Progenitor cell of endocrine pancreas (in vitro differentiated cells): ENCODE measurements at regions not wholly inside any gene's neighbourhood (a gene's known extent, or its start where the extent isn't known, plus 50 kb on each side); places are given as distances from the start of the nearest gene placed in this dataset.

Source experiments
- DNase-seq: peaks from one replicate; pipeline ENCODE4 v3.0.0; 2021; ENCODE audit warnings: low spot score; ENCODE audit not compliant: unreplicated experiment
- H3K27ac Mint-ChIP-seq: 2 replicates; pipeline ENCODE4 v1.8.0; 2021; ENCODE audit warnings: mild to moderate bottlenecking, moderate library complexity, mixed read lengths
- H3K27me3 Mint-ChIP-seq: 2 replicates; pipeline ENCODE4 v1.8.0; 2021; ENCODE audit warnings: mixed read lengths
- H3K36me3 Mint-ChIP-seq: 2 replicates; pipeline ENCODE4 v1.8.0; 2022; ENCODE audit warnings: mixed read lengths; ENCODE audit not compliant: insufficient read depth
- H3K4me1 Mint-ChIP-seq: 2 replicates; pipeline ENCODE4 v1.8.0; 2021; ENCODE audit warnings: low read depth, mixed read lengths
- H3K4me3 Mint-ChIP-seq: 2 replicates; pipeline ENCODE4 v1.8.0; 2021; ENCODE audit warnings: low read depth, mild to moderate bottlenecking, moderate library complexity, mixed read lengths
- H3K9me3 Mint-ChIP-seq: 2 replicates; pipeline ENCODE4 v1.8.0; 2021; ENCODE audit warnings: low read depth, mixed read lengths
- TF ChIP-seq, protein P1 (sequence below): fragments of 200-600 bp; sonication (generic); IDR thresholded peaks from one replicate; pipeline ENCODE4 v1.5.0; 2021; ENCODE audit warnings: antibody characterized with exemption, mild to moderate bottlenecking; ENCODE audit not compliant: unreplicated experiment

DNA sequence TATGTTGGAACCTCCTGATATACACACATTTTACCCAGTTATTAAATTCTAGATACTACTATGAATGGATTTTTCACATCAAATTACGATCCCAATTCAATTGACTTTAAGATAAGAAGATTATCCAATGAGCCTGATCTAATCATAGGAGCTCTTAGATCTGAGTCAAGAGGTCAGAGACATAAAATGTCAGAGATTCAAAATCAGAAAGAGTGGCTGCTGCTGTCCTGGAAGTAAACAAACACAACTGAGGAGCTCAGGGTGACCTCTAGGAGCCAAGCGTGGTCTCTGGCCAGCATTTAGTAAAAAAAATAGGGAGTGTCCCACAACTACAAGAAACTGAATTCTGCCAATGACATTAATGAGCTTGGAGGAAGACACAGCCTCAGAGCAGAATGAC lies 557.1 kb upstream of the CBLB start:
- Mint-ChIP-seq H3K27ac (no peak overlapping the region), H3K27me3 (no peaks in the 10 kb centered on the region), H3K9me3 (no peaks in the 10 kb centered on the region), H3K36me3 (no peaks in the 10 kb centered on the region), H3K4me1 (no peaks in the 10 kb centered on the region), H3K4me3 (no peak overlapping the region)
- no peak for DNase-seq
- TF ChIP-seq, protein P1, sequence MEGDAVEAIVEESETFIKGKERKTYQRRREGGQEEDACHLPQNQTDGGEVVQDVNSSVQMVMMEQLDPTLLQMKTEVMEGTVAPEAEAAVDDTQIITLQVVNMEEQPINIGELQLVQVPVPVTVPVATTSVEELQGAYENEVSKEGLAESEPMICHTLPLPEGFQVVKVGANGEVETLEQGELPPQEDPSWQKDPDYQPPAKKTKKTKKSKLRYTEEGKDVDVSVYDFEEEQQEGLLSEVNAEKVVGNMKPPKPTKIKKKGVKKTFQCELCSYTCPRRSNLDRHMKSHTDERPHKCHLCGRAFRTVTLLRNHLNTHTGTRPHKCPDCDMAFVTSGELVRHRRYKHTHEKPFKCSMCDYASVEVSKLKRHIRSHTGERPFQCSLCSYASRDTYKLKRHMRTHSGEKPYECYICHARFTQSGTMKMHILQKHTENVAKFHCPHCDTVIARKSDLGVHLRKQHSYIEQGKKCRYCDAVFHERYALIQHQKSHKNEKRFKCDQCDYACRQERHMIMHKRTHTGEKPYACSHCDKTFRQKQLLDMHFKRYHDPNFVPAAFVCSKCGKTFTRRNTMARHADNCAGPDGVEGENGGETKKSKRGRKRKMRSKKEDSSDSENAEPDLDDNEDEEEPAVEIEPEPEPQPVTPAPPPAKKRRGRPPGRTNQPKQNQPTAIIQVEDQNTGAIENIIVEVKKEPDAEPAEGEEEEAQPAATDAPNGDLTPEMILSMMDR: no peak

DNA sequence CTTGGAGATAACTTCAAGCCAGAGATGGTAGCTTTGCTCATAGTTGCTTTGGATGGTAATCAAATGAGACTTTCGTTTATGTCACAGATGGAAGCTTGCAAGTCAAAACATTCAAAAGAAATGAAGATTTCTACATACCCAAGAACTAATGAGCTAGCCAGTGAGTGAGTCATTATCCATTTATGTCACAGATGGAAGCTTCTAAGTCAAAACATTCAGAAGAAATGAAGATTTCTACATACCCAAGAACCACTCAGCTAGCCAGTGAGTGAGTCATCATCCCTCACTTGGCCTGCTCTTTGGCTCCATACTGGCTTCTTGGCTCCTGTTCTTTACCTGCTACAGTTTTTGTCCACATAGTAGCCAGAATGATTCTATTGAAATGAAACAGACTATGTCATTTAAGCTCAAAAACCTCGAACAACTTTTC lies 559.8 kb upstream of the CBLB start:
- Mint-ChIP-seq H3K27me3 (no peaks in the 10 kb centered on the region), H3K27ac (no peak overlapping the region), H3K4me1 (no peaks in the 10 kb centered on the region), H3K36me3 (no peaks in the 10 kb centered on the region), H3K4me3 (no peak overlapping the region), H3K9me3 (no peaks in the 10 kb centered on the region)
- TF ChIP-seq, protein P1: no peak
- DNase-seq: no peak

DNA sequence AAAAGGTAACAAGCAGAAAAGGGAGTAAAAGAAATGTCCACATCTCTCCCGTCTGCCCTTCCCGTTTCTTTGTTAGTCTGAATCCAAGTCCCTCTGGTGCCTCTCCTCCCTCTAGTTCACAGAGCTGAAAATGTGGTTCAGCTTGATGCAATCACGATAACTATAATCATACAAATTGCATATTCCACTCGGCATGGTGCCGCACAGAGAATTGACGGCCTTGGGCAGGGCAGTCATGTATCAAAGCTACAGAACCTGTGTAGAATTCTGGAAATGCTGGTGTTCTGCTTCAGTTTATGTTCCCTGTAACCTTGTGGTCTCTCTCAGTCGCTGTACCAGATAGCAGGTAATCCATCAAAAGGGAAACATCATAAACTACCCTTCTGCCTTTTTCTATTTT lies 562.9 kb upstream of the CBLB start:
- Mint-ChIP-seq H3K4me1 (no peaks in the 10 kb centered on the region), H3K36me3 (no peaks in the 10 kb centered on the region), H3K9me3 (no peaks in the 10 kb centered on the region), H3K4me3 (no peak overlapping the region), H3K27me3 (no peaks in the 10 kb centered on the region), H3K27ac (no peak overlapping the region)
- no peak for DNase-seq
- TF ChIP-seq, protein P1: no peak

DNA sequence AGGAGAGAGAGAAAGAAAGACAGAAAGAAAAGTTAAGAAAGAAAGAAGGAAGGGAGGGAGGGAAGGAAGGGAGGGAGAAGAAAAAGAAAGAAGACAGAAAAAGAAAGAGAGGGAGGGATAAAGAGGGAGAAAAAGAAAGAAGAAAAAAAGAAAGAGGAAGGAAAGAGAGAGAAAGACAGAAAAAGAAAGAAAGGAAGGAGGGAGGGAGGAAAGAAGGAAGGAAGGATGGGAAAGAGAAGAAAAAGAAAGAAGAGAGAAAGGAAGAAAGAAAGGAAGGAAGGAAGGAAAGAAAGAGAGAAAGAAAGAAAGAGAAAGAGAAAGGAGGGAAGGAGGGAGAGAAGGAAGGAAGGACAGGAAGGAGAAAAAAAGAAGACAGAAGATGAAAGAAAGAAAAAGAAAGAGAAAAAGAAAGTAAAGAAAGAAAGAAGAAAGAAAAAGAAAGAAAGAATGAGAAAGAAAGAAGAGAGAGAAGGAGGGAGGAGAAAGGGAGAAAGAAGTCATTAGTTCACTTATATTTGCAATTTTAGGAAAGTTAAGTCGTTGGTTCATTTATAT lies 567.2 kb upstream of the CBLB start:
- H3K9me3 Mint-ChIP-seq: no peaks in the 10 kb centered on the region
- H3K4me3 Mint-ChIP-seq: no peak overlapping the region
- H3K4me1 Mint-ChIP-seq: no peaks in the 10 kb centered on the region
- DNase-seq: no peak
- H3K36me3 Mint-ChIP-seq: no peaks in the 10 kb centered on the region
- H3K27me3 Mint-ChIP-seq: no peaks in the 10 kb centered on the region
- no peak overlapping the region for H3K27ac Mint-ChIP-seq
- TF ChIP-seq, protein P1: no peak

DNA sequence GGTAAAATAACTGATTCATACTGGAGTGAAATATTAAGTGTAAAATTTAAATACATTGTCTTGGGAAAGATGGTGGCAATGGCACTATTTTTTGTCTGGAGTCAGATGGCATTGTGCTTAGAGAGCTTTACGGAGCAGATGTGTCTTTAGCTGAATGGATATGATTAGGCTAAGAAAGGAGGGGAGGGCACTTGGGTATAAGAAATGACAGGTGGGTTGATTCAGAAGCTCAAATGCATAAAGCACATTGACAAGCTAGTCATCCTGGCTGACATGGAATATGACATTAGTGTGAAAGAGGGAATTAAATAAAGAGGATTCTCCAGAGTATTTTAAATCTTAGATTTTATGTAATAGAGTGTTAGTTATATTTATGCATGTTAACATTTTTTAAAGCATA lies 570.1 kb upstream of the CBLB start:
- no peaks in the 10 kb centered on the region for H3K27me3 Mint-ChIP-seq
- H3K36me3 Mint-ChIP-seq: no peaks in the 10 kb centered on the region
- DNase-seq: no peak
- H3K9me3 Mint-ChIP-seq: no peaks in the 10 kb centered on the region
- no peaks in the 10 kb centered on the region for H3K4me1 Mint-ChIP-seq
- TF ChIP-seq, protein P1: no peak
- no peak overlapping the region for H3K4me3 Mint-ChIP-seq
- no peak overlapping the region for H3K27ac Mint-ChIP-seq
